ENCODE measurements at regions not wholly inside any gene's neighbourhood (a gene's known extent, or its start where the extent isn't known, plus 50 kb on each side); places are given as distances from the start of the nearest gene placed in this dataset.

- H3K4me3 ChIP-seq (ENCODE audit: low read depth, low read length) = no peak overlapping the region
- no peak for TF ChIP-seq CTCF (IDR thresholded peaks at IDR 0.05; ENCODE audit: insufficient read depth, low read depth, low read length)
- POLR2A ChIA-PET = no interaction called here
- DNase-seq (ENCODE audit: low read depth) = no peak
- peaks cover 10% of the 10 kb centered on the region for H3K27me3 ChIP-seq (ENCODE audit: control insufficient read depth, insufficient read depth, low read length)
- CTCF ChIA-PET = interaction anchor here (0.6 to 1.6 kb wide), 4 partner anchors 9 to 636 kb away, joined by 3 to 4 read pairs (median 3); no protein-coding TSS in a partner anchor
- H3K36me3 ChIP-seq (ENCODE audit: control insufficient read depth, insufficient read depth, low read length) = no peaks in the 10 kb centered on the region
Measured at GRCh38 chr1:119298687-119299303, 69.8 kb upstream of the HAO2 start.

GRCh38 chr1:119302011-119302410, 66.6 kb upstream of the HAO2 start:
- Histone ChIP-seq H3K27me3 (ENCODE audit: control insufficient read depth, insufficient read depth, low read length) (peaks cover 9% of the 10 kb centered on the region), H3K36me3 (ENCODE audit: control insufficient read depth, insufficient read depth, low read length) (no peaks in the 10 kb centered on the region), H3K4me3 (ENCODE audit: low read depth, low read length) (no peak overlapping the region)
- no peak for TF ChIP-seq CTCF (IDR thresholded peaks at IDR 0.05; ENCODE audit: insufficient read depth, low read depth, low read length)
- no peak for DNase-seq (ENCODE audit: low read depth)
- ChIA-PET POLR2A (no interaction called here), CTCF (interaction anchor here (1.7 kb wide), 1 partner anchor 26 kb away, joined by 5 read pairs; no protein-coding TSS in a partner anchor)

GRCh38 chr1:119308130-119308700, 60.4 kb upstream of the HAO2 start:
- Histone ChIP-seq H3K36me3 (ENCODE audit: control insufficient read depth, insufficient read depth, low read length) (no peaks in the 10 kb centered on the region), H3K27me3 (ENCODE audit: control insufficient read depth, insufficient read depth, low read length) (peaks cover 4% of the 10 kb centered on the region), H3K4me3 (ENCODE audit: low read depth, low read length) (no peak overlapping the region)
- no peak for TF ChIP-seq CTCF (IDR thresholded peaks at IDR 0.05; ENCODE audit: insufficient read depth, low read depth, low read length)
- CTCF ChIA-PET = interaction anchor here (1.1 kb wide), 1 partner anchor 9 kb away, joined by 3 read pairs; no protein-coding TSS in a partner anchor
- DNase-seq (ENCODE audit: low read depth) = no peak
- POLR2A ChIA-PET = no interaction called here

GRCh38 chr1:119308806-119309205, 59.8 kb upstream of the HAO2 start:
- no peak for DNase-seq (ENCODE audit: low read depth)
- POLR2A ChIA-PET = no interaction called here
- H3K36me3 ChIP-seq (ENCODE audit: control insufficient read depth, insufficient read depth, low read length) = no peaks in the 10 kb centered on the region
- CTCF ChIA-PET = no interaction called here
- H3K4me3 ChIP-seq (ENCODE audit: low read depth, low read length) = no peak overlapping the region
- peaks cover 2% of the 10 kb centered on the region for H3K27me3 ChIP-seq (ENCODE audit: control insufficient read depth, insufficient read depth, low read length)
- TF ChIP-seq CTCF (IDR thresholded peaks at IDR 0.05; ENCODE audit: insufficient read depth, low read depth, low read length) = no peak

- no peak for DNase-seq (ENCODE audit: low read depth)
- ChIA-PET POLR2A (no interaction called here), CTCF (no interaction called here)
- Histone ChIP-seq H3K4me3 (ENCODE audit: low read depth, low read length) (no peak overlapping the region), H3K27me3 (ENCODE audit: control insufficient read depth, insufficient read depth, low read length) (peaks cover 3% of the 10 kb centered on the region), H3K36me3 (ENCODE audit: control insufficient read depth, insufficient read depth, low read length) (no peaks in the 10 kb centered on the region)
- no peak for TF ChIP-seq CTCF (IDR thresholded peaks at IDR 0.05; ENCODE audit: insufficient read depth, low read depth, low read length)
Measured at GRCh38 chr1:119310301-119310700, 58.3 kb upstream of the HAO2 start.

Measured in BJ (cell line).